Testis (tissue), 2 donors: ENCODE measurements at regions not wholly inside any gene's neighbourhood (a gene's known extent, or its start where the extent isn't known, plus 50 kb on each side); places are given as distances from the start of the nearest gene placed in this dataset.

Experiments used
- DNase-seq: peaks from one replicate; pipeline ENCODE4 v3.0.0-alpha.2; 2019
- H3K27ac ChIP-seq, 2 donors: fragments of 200-600 bp; sonication (generic); one replicate each; pipeline ENCODE4 v1.5.1; 2019
- H3K27me3 ChIP-seq: fragments of 200-600 bp; sonication (generic); one replicate; pipeline ENCODE4 v1.5.1; 2019
- H3K36me3 ChIP-seq: fragments of 200-600 bp; sonication (generic); one replicate; pipeline ENCODE4 v1.5.1; 2017; ENCODE audit warnings: low read depth; ENCODE audit errors: missing control alignments
- H3K4me1 ChIP-seq: fragments of 200-600 bp; sonication (generic); one replicate; pipeline ENCODE4 v1.5.1; 2019
- H3K4me3 ChIP-seq, 2 donors: fragments of 200-600 bp; sonication (generic); one replicate each; pipeline ENCODE4 v1.5.1; 2017 to 2019
- H3K9me3 ChIP-seq: fragments of 200-600 bp; sonication (generic); one replicate; pipeline ENCODE4 v1.5.1; 2017
- POLR2A ChIP-seq: fragments of 450-650 bp; IDR thresholded peaks from one replicate; pipeline ENCODE4 v1.6.1; 2017; ENCODE audit warnings: antibody characterized with exemption, mild to moderate bottlenecking, moderate library complexity
- WGBS, 2 donors: methylation state at CpG; one replicate each; pipeline ENCODE4 v1.1.5; 2018; 5-methylcytosine and 5-hydroxymethylcytosine counted together
- intact Hi-C: fragments of 100-400 bp; cut with DNase I; formaldehyde crosslinking; loops from one replicate; pipeline ENCODE4 v1.15.1; 2023; ENCODE audit warnings: low total_unique reads
- TF ChIP-seq, protein P1 (sequence below), 3 experiments: fragments of 450-650 bp in 2 of 3; fragments of 200-600 bp in 1 of 3; sonication (generic) in 1 of 3; IDR thresholded peaks; one replicate each; pipeline ENCODE4 v1.5.1; 2016 to 2019; ENCODE audit warnings: antibody characterized with exemption in 3 of 3, mild to moderate bottlenecking in 2 of 3, moderate library complexity in 1 of 3

DNA sequence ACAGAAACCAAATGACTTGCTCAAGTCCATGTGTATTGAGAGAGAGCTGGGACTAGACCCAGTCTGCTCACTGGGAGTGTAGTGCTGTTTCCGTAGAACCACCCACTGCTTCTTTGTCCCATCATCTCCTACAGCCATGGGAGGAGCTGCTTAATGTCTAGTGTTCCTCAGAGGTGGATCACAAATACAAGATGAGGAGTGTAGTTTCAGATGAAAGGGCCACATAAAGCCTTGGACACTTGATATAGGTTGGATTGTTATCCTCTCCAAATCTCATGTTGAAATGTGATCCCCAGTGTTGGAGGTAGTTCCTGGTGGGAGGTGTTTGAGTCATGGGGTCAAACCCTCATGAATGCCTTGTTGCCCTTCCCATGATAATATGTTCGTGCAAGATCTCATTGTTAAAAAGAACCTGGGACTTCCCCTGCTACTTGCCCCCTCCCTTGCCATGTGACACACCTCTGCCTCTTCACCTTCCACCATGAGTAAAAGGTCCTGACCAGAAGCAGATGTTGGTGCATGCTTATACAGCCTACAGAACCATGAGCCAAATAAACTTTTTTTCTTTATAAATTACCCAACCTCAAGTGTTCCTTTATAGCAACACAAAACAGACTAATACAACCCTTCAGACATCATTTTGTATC, 127.5 kb upstream of the DNAH14 start:
- H3K27ac ChIP-seq, result no peak overlapping the region
- WGBS, 2 donors, result 59 to 70% methylated on average over 2 of the region's 2 CpGs

DNA sequence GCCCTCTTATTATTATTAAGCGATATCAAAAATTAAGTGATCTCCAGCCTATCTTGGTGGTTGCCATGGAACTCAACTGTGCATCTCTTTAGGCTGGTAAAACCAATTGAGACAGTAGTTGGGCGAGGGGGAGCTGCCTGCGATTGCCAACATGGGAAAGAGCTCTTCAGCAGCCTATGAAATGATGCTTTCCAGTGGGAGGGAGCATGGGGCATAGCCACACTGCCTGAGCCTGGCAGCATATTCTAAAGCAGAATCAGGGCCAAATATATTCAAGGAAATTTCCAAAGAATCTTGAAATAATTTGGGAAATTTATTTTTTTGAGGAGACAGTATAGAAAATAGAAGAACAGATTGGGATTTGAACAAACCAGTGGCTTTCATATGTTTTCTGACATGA, 126.9 kb upstream of the DNAH14 start:
- TF ChIP-seq, protein P1, sequence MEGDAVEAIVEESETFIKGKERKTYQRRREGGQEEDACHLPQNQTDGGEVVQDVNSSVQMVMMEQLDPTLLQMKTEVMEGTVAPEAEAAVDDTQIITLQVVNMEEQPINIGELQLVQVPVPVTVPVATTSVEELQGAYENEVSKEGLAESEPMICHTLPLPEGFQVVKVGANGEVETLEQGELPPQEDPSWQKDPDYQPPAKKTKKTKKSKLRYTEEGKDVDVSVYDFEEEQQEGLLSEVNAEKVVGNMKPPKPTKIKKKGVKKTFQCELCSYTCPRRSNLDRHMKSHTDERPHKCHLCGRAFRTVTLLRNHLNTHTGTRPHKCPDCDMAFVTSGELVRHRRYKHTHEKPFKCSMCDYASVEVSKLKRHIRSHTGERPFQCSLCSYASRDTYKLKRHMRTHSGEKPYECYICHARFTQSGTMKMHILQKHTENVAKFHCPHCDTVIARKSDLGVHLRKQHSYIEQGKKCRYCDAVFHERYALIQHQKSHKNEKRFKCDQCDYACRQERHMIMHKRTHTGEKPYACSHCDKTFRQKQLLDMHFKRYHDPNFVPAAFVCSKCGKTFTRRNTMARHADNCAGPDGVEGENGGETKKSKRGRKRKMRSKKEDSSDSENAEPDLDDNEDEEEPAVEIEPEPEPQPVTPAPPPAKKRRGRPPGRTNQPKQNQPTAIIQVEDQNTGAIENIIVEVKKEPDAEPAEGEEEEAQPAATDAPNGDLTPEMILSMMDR (IDR thresholded peaks at IDR 0.05), result no peak
- TF ChIP-seq POLR2A, result no peak
- H3K27ac ChIP-seq, result no peak overlapping the region
- H3K27me3 ChIP-seq, result no peaks in the 10 kb centered on the region
- intact Hi-C loops, result no loop called here
- no peaks in the 10 kb centered on the region for H3K36me3 ChIP-seq
- WGBS, 2 donors, result 76 to 77% methylated on average over 3 of the region's 3 CpGs
- no peak for DNase-seq
- H3K9me3 ChIP-seq, result no peaks in the 10 kb centered on the region
- H3K4me1 ChIP-seq, result no peaks in the 10 kb centered on the region
- H3K4me3 ChIP-seq, result no peak overlapping the region

More for the DNA sequence above, 127.5 kb upstream of the DNAH14 start:
- Histone ChIP-seq H3K4me3 (no peak overlapping the region), H3K4me1 (no peaks in the 10 kb centered on the region), H3K9me3 (no peaks in the 10 kb centered on the region), H3K36me3 (no peaks in the 10 kb centered on the region), H3K27me3 (no peaks in the 10 kb centered on the region)
- intact Hi-C loops, result no loop called here
- no peak for TF ChIP-seq POLR2A
- TF ChIP-seq, protein P1 (IDR thresholded peaks at IDR 0.05), result no peak
- no peak for DNase-seq

DNA sequence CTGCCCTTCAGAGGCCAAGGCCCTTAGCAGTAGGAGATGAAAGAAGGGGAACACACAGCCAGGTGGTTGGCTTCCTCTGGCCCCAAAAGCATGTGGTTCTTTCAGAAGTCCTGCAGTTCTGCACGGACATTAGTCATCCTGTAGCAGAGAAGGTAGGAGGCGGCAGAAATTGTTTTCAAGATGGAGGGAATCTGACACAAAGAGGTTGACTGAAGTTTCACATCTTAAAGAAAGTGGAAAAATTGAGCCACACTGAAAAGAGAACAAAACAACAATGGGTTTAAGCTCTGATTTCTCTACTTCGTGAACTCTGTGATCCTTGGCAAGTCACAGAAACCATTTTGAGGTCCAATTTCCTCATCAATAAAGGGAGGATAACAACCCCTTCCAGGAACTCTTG, 125.3 kb upstream of the DNAH14 start:
- 80 to 82% methylated on average over 3 of the region's 3 CpGs for WGBS, 2 donors
- TF ChIP-seq, protein P1 (IDR thresholded peaks at IDR 0.05), result no peak
- TF ChIP-seq POLR2A, result no peak
- no peak overlapping the region for H3K4me3 ChIP-seq
- H3K9me3 ChIP-seq, result no peaks in the 10 kb centered on the region
- no peaks in the 10 kb centered on the region for H3K27me3 ChIP-seq
- no peak for DNase-seq
- intact Hi-C loops, result no loop called here
- H3K4me1 ChIP-seq, result no peaks in the 10 kb centered on the region
- no peak overlapping the region for H3K27ac ChIP-seq
- no peaks in the 10 kb centered on the region for H3K36me3 ChIP-seq

DNA sequence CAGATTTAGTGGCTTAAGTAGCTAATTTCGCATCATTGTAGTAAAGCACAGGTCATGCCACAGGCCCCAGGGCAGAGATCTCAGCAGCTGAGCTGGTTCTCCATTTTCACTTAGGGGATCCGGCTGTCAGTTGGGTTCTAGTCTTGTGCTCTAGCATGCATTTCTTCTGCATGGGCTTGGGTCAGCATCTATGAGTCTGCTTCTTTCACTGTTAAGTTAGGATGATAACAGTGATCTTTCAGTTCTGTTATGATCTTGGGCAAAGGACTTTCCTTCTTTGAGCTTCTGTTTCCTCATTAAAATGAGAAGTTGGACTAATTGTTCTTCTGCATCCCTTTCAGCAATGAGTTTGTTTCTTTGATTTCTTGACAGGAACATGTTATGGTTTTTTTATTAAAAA, 123.6 kb upstream of the DNAH14 start:
- DNase-seq, result no peak

More for the DNA sequence above, 123.6 kb upstream of the DNAH14 start:
- H3K27me3 ChIP-seq, result no peaks in the 10 kb centered on the region
- H3K9me3 ChIP-seq, result no peaks in the 10 kb centered on the region
- no peak overlapping the region for H3K27ac ChIP-seq
- TF ChIP-seq POLR2A, result no peak
- TF ChIP-seq, protein P1 (IDR thresholded peaks at IDR 0.05), result no peak
- H3K36me3 ChIP-seq, result no peaks in the 10 kb centered on the region
- intact Hi-C loops, result no loop called here
- 94 to 98% methylated on average over 2 of the region's 2 CpGs for WGBS, 2 donors
- H3K4me3 ChIP-seq, result no peak overlapping the region
- H3K4me1 ChIP-seq, result no peaks in the 10 kb centered on the region
